Endothelial cell (in vitro differentiated cells): ENCODE measurements at regions not wholly inside any gene's neighbourhood (a gene's known extent, or its start where the extent isn't known, plus 50 kb on each side); places are given as distances from the start of the nearest gene placed in this dataset.

Experiments
- DNase-seq: peaks from one replicate; pipeline ENCODE4 v3.0.0; 2021; ENCODE audit warnings: low spot score
- H3K27ac Mint-ChIP-seq: one replicate; pipeline ENCODE4 v1.8.0; 2021; ENCODE audit warnings: mixed read lengths, inconsistent platforms; ENCODE audit not compliant: unreplicated experiment
- H3K27me3 Mint-ChIP-seq: one replicate; pipeline ENCODE4 v1.8.0; 2021; ENCODE audit warnings: mild to moderate bottlenecking, moderate library complexity, mixed read lengths, inconsistent platforms; ENCODE audit not compliant: unreplicated experiment
- H3K36me3 Mint-ChIP-seq: one replicate; pipeline ENCODE4 v1.8.0; 2021; ENCODE audit warnings: mild to moderate bottlenecking, low read depth, mixed read lengths, inconsistent platforms; ENCODE audit not compliant: unreplicated experiment
- H3K4me1 Mint-ChIP-seq: one replicate; pipeline ENCODE4 v1.8.0; 2021; ENCODE audit warnings: mild to moderate bottlenecking, mixed read lengths, inconsistent platforms; ENCODE audit not compliant: unreplicated experiment
- H3K4me3 Mint-ChIP-seq: one replicate; pipeline ENCODE4 v1.8.0; 2021; ENCODE audit warnings: mild to moderate bottlenecking, mixed read lengths, inconsistent platforms; ENCODE audit not compliant: unreplicated experiment
- H3K9me3 Mint-ChIP-seq: one replicate; pipeline ENCODE4 v1.8.0; 2021; ENCODE audit warnings: mixed read lengths, inconsistent platforms; ENCODE audit not compliant: unreplicated experiment
- TF ChIP-seq, protein P1 (sequence below): fragments of 200-600 bp; sonication (generic); IDR thresholded peaks from one replicate; pipeline ENCODE4 v1.5.0; 2021; ENCODE audit warnings: antibody characterized with exemption; ENCODE audit not compliant: unreplicated experiment

DNA sequence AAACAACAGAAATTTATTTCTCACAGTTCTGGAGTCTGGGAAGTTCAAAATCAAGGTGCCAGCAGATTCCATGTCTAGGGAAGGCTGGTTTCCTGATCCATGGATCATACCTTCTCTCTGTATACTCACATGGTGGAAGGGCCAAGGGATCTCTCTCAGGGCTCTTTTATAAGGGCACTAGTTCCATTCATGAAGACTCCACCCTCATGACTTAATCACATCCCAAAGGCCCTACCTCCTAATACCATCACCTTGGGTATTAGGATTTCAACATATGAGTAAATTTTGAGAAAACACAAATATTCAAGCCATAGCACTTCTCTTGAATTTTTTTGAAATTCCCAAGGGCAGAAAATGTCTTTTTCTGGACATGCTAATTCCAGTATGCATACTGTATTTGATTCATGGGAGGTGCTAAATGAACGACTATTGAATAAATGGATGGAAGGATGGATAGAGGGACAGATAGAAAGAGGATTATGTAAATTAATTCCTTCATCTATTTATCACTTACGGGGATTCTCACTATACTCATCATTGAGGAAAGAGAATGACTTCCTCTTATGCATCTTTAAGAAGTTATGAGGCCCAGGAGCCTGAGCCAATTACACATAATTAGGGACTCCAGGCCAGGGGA lies 182.8 kb downstream of the NRIP1 start:
- no peak for DNase-seq
- H3K27me3 Mint-ChIP-seq = no peaks in the 10 kb centered on the region
- peaks cover 24% of the 10 kb centered on the region for H3K4me1 Mint-ChIP-seq
- no peak overlapping the region for H3K4me3 Mint-ChIP-seq
- no peaks in the 10 kb centered on the region for H3K36me3 Mint-ChIP-seq
- no peaks in the 10 kb centered on the region for H3K9me3 Mint-ChIP-seq
- no peak overlapping the region for H3K27ac Mint-ChIP-seq
- TF ChIP-seq, protein P1, sequence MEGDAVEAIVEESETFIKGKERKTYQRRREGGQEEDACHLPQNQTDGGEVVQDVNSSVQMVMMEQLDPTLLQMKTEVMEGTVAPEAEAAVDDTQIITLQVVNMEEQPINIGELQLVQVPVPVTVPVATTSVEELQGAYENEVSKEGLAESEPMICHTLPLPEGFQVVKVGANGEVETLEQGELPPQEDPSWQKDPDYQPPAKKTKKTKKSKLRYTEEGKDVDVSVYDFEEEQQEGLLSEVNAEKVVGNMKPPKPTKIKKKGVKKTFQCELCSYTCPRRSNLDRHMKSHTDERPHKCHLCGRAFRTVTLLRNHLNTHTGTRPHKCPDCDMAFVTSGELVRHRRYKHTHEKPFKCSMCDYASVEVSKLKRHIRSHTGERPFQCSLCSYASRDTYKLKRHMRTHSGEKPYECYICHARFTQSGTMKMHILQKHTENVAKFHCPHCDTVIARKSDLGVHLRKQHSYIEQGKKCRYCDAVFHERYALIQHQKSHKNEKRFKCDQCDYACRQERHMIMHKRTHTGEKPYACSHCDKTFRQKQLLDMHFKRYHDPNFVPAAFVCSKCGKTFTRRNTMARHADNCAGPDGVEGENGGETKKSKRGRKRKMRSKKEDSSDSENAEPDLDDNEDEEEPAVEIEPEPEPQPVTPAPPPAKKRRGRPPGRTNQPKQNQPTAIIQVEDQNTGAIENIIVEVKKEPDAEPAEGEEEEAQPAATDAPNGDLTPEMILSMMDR = no peak

DNA sequence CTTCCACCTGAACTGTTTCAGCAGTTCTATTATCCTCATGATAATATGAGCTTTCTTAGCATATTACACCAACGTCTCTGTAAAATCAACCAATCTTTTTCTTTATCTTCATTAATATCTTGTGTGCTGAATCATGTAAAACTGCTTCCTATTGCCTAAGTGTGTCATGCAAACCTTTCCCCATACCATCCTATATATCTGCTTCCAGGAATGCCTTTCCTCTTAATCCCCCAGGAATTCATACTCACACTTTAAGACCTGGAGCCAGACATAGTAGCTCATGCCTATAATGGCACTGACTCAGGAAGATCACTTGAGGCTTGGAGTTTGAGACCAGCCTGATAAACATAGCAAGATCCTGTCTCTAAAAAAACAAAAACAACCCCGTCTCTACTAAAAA lies 183.9 kb downstream of the NRIP1 start:
- H3K27me3 Mint-ChIP-seq = no peaks in the 10 kb centered on the region
- H3K9me3 Mint-ChIP-seq = no peaks in the 10 kb centered on the region
- no peak for DNase-seq
- TF ChIP-seq, protein P1 = no peak
- no peaks in the 10 kb centered on the region for H3K36me3 Mint-ChIP-seq
- no peak overlapping the region for H3K4me3 Mint-ChIP-seq
- peaks cover 25% of the 10 kb centered on the region for H3K4me1 Mint-ChIP-seq
- no peak overlapping the region for H3K27ac Mint-ChIP-seq

- DNase-seq = no peak
- Mint-ChIP-seq H3K9me3 (no peaks in the 10 kb centered on the region), H3K27me3 (no peaks in the 10 kb centered on the region), H3K36me3 (no peaks in the 10 kb centered on the region), H3K4me1 (peaks cover 29% of the 10 kb centered on the region), H3K27ac (peak overlapping the region; percentile 27), H3K4me3 (no peak overlapping the region)
- TF ChIP-seq, protein P1 = no peak
These were observed 185.3 kb downstream of the NRIP1 start for GRCh38 chr21:14879458-14879857.

DNA sequence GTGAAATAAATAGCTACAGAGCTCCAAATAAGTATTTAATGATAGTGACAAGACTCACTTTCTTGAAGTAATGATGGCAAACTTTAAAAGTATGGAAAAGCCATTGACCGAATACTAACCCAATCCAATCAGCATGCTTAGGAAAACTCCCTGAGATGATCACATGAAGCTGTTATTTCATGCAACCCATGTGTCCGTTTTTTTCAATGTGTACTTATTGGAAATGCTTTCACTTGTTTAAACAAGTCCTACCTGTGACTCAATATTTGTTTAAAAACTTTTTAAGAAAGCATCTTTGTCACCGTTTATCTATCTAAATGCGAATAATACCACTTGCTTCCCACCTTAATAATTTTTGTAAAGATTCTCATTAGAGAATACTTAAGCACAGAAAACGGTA lies 185.8 kb downstream of the NRIP1 start:
- Mint-ChIP-seq H3K27ac (peak overlapping the region; percentile 27), H3K4me3 (no peak overlapping the region)

GRCh38 chr21:14877581-14878228 lies 187.1 kb downstream of the NRIP1 start:
- Mint-ChIP-seq H3K27me3 (no peaks in the 10 kb centered on the region), H3K4me1 (peaks cover 29% of the 10 kb centered on the region), H3K4me3 (no peak overlapping the region), H3K9me3 (no peaks in the 10 kb centered on the region), H3K27ac (no peak overlapping the region), H3K36me3 (no peaks in the 10 kb centered on the region)
- TF ChIP-seq, protein P1 = no peak
- no peak for DNase-seq

More for the DNA sequence above, 185.8 kb downstream of the NRIP1 start:
- no peaks in the 10 kb centered on the region for H3K36me3 Mint-ChIP-seq
- no peaks in the 10 kb centered on the region for H3K27me3 Mint-ChIP-seq
- peaks cover 29% of the 10 kb centered on the region for H3K4me1 Mint-ChIP-seq
- TF ChIP-seq, protein P1 = no peak
- no peak for DNase-seq
- no peaks in the 10 kb centered on the region for H3K9me3 Mint-ChIP-seq
